Pancreas (tissue), 10 donors: ENCODE measurements at regions not wholly inside any gene's neighbourhood (a gene's known extent, or its start where the extent isn't known, plus 50 kb on each side); places are given as distances from the start of the nearest gene placed in this dataset.

Experiments
- ATAC-seq, 4 donors: fragments of 200-7000 bp; cut with Tn5 transposase; one replicate each; pipeline versions ENCODE4 v1.8.0 to v1.9.1; 2020; ENCODE audit warnings: mild to moderate bottlenecking in 4 of 4, moderate library complexity in 4 of 4
- DNase-seq, 6 donors: peaks; one replicate each; pipeline ENCODE4 v3.0.0-alpha.2; 2020
- FAIRE-seq: peaks from 2 replicates; lab custom pipeline; 2012; peaks lifted over from hg19 to GRCh38; lab: Jason Lieb, UNC
- H3K27ac ChIP-seq, 4 donors: fragments of 200-600 bp; sonication (generic); 1 replicate in 3 of 4; 2 replicates in 1 of 4; pipeline versions ENCODE4 v1.5.0 to v1.8.0; 2020
- H3K27me3 ChIP-seq, 4 donors: fragments of 200-600 bp; one replicate each; pipeline ENCODE4 v1.8.0; 2021
- H3K36me3 ChIP-seq, 3 donors: fragments of 200-600 bp; sonication (generic) in 1 of 3; one replicate each; pipeline versions ENCODE4 v1.5.0 to v1.8.0; 2020 to 2021
- H3K4me1 ChIP-seq, 3 donors: fragments of 200-600 bp; one replicate each; pipeline ENCODE4 v1.8.0; 2021
- H3K4me3 ChIP-seq, 4 donors: fragments of 200-600 bp; sonication (generic) in 2 of 4; one replicate each; pipeline versions ENCODE4 v1.5.0 to v1.8.0; 2020 to 2021
- H3K9me3 ChIP-seq, 4 donors: fragments of 200-600 bp; one replicate each; pipeline ENCODE4 v1.8.0; 2021
- WGBS, 2 donors: extraction: QIAGEN DNeasy Blood & Tissue Kit; methylation state at CpG; one replicate each; pipeline ENCODE4 v1.1.7; 2013; 5-methylcytosine and 5-hydroxymethylcytosine counted together
- intact Hi-C, 3 donors: fragments of 100-400 bp; cut with DNase I; formaldehyde crosslinking; loops; one replicate each; pipeline versions ENCODE4 v1.11.1 to v1.14.2; 2022
- TF ChIP-seq, protein P1 (sequence below), 4 donors: fragments of 200-600 bp; sonication (generic) in 3 of 4; IDR thresholded peaks; one replicate each; pipeline versions ENCODE4 v1.5.0 to v1.8.0; 2021; ENCODE audit warnings: antibody characterized with exemption in 4 of 4
- donor health status: healthy with polysubstance abuse.
- donor health status: DM: no; HTN: no; CAD: no; lungs with moderate emphysema.
- donor health status: DM: no; HTN: no; CAD: no.
- donor health status: control.
- donor health status: control.
- donor health status: Bipolar disorder and iron deficiency.
- donor health status: DM: yes; HTN: yes; CAD: no.
- donor health status: DM: no; HTN: no; CAD: no.
- donor health status: DM: no; HTN: no; CAD: no.
- donor health status: DM: yes; HTN: yes; CAD: no.

DNA sequence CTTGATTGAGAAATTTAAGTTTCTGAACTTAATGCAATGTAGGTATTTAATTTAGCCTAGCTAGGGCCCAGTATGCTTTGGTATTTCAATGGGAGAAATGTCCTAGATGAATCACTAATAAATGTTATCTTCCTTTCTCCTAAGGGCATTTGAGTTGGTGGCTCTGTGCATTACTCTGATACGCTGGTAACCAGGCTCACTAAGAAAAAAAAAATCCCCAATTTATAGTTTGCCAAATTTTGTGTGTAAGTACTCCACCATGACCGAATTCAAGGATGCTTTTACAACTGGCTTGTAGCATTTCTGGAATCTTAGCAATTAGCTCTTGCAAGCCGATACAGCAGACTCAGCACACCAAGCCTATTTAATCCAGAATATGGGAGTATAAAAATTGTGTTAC is 94.6 kb upstream of the LPP start:
- intact Hi-C loops = no loop called here

DNA sequence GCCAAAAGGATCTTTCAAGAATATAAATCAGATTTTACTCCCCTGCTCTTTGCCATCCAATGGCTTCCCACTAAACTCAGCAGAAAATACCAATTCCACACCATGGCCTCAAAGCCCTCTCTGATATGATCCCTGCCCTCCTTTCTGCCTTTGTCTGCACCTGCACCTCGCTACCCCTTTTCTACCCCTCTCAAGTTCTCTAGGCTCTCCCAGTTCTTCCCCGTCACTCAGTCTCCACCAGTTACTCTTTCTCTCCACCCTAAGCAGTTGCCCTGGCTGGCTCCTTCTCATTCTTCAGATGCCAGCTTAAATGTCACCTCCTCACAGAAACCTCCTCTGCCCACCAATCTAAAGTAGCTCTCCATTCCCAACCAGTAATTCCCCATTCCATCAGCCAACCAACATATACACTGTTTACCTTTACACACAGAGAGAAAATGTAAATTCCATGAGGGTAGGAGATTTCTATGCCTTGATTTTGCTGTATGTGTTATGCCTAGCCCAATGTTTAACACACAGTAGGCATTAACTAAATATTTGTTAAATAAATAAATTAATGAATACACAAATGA is 93.6 kb upstream of the LPP start:
- ATAC-seq (no peak), DNase-seq (no peak), FAIRE-seq (no peak)
- H3K27ac ChIP-seq = no peak overlapping the region
- H3K27me3 ChIP-seq = no peaks in the 10 kb centered on the region
- no peaks in the 10 kb centered on the region for H3K36me3 ChIP-seq
- no peaks in the 10 kb centered on the region for H3K9me3 ChIP-seq
- intact Hi-C loops = no loop called here
- H3K4me1 ChIP-seq = peaks cover 19 to 37% (median 19%) of the 10 kb centered on the region in 3 donors
- 96 to 98% methylated on average over 2 of the region's 2 CpGs for WGBS, 2 donors
- no peak overlapping the region for H3K4me3 ChIP-seq
- TF ChIP-seq, protein P1, sequence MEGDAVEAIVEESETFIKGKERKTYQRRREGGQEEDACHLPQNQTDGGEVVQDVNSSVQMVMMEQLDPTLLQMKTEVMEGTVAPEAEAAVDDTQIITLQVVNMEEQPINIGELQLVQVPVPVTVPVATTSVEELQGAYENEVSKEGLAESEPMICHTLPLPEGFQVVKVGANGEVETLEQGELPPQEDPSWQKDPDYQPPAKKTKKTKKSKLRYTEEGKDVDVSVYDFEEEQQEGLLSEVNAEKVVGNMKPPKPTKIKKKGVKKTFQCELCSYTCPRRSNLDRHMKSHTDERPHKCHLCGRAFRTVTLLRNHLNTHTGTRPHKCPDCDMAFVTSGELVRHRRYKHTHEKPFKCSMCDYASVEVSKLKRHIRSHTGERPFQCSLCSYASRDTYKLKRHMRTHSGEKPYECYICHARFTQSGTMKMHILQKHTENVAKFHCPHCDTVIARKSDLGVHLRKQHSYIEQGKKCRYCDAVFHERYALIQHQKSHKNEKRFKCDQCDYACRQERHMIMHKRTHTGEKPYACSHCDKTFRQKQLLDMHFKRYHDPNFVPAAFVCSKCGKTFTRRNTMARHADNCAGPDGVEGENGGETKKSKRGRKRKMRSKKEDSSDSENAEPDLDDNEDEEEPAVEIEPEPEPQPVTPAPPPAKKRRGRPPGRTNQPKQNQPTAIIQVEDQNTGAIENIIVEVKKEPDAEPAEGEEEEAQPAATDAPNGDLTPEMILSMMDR (IDR thresholded peaks at IDR 0.05) = no peak

More for the DNA sequence above, 94.6 kb upstream of the LPP start:
- DNase-seq = no peak
- Histone ChIP-seq H3K4me1 (peaks cover 14 to 28% (median 19%) of the 10 kb centered on the region in 3 donors), H3K9me3 (no peaks in the 10 kb centered on the region), H3K27ac (no peak overlapping the region), H3K4me3 (no peak overlapping the region), H3K36me3 (no peaks in the 10 kb centered on the region), H3K27me3 (no peaks in the 10 kb centered on the region)
- no peak for ATAC-seq
- WGBS, 2 donors = 90 to 92% methylated on average over 3 of the region's 3 CpGs
- FAIRE-seq = no peak
- TF ChIP-seq, protein P1 (IDR thresholded peaks at IDR 0.05) = no peak

DNA sequence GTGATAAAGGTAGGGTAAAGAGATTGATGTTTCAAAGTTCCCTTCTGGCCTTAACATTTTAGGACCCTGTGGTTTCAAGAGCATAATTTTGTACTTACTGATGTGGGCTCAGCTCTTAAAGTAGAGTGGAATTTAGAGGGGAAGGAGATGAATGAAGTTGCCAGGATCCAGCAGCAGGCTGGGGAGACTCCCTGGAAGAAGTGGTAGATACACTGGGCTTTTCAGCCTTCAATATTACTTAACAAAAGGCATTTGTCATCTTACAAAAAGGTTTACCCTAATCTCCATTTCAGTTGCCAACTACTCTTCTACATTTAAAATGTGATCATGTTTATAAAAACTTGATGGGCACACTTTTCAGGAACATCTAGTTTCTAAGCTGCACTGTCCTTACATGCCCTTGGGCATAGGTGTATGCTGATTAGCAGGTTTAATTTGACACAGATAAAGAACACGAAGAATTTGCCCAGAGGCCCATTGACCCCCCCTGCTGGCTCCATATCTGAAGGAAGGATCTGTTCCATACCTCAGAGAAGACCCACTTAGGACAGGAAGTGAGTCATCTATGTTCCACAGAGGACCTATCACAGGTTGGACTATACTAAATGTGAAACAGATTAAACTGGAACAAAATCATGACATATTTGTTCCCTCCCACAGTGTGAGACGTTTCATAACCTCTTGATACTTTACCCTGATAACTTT is 93.0 kb upstream of the LPP start:
- TF ChIP-seq, protein P1 (IDR thresholded peaks at IDR 0.05) = no peak
- no peak overlapping the region for H3K27ac ChIP-seq

DNA sequence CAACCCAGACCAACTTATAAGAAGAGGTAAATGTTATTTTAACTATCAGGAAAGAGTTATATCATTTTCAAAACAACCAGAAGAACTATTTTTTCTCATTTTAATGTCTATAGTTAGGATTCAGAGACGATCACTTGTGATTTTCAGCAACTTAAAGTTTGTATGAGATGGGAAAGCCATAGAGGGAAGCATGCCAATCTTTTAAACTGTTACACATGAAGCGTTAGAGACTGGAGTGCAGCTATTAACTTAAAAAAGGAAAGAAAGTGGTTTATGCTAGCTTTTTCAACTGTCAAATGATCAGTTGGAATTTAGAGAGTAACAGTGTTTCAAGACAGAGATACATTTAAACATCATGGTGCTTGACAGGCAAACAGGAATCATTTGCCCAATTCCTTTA is 91.7 kb upstream of the LPP start:
- no peak for ATAC-seq
- Histone ChIP-seq H3K27me3 (no peaks in the 10 kb centered on the region), H3K27ac (no peak overlapping the region), H3K4me3 (no peak overlapping the region), H3K36me3 (no peaks in the 10 kb centered on the region), H3K9me3 (no peaks in the 10 kb centered on the region), H3K4me1 (peaks cover 23 to 35% (median 23%) of the 10 kb centered on the region in 3 donors)
- intact Hi-C loops = no loop called here
- 75% methylated on average over 2 of the region's 2 CpGs for WGBS, 2 donors
- TF ChIP-seq, protein P1 (IDR thresholded peaks at IDR 0.05) = no peak
- no peak for DNase-seq
- no peak for FAIRE-seq

More for the DNA sequence above, 93.0 kb upstream of the LPP start:
- no peak for FAIRE-seq
- no peak for DNase-seq
- H3K4me3 ChIP-seq = no peak overlapping the region
- intact Hi-C loops = no loop called here
- WGBS, 2 donors = 7 to 8% methylated on average over 2 of the region's 2 CpGs
- peak in 3 of 4 donors; percentile 8 to 26 (median 19) for ATAC-seq
- H3K36me3 ChIP-seq = no peaks in the 10 kb centered on the region
- H3K9me3 ChIP-seq = no peaks in the 10 kb centered on the region
- H3K27me3 ChIP-seq = no peaks in the 10 kb centered on the region
- peaks cover 23 to 41% (median 23%) of the 10 kb centered on the region in 3 donors for H3K4me1 ChIP-seq
